Fibroblast of lung (primary cell): ENCODE measurements at regions not wholly inside any gene's neighbourhood (a gene's known extent, or its start where the extent isn't known, plus 50 kb on each side); places are given as distances from the start of the nearest gene placed in this dataset.

ENCODE experiments used
- DNase-seq, 2 donors: peaks; one replicate each; pipeline versions ENCODE4 v3.0.0 to v3.0.0-alpha.2; 2010; ENCODE audit warnings: low read depth in 2 of 2
- H2AFZ ChIP-seq: 2 replicates; pipeline ENCODE4 v1.5.1; 2012; ENCODE audit warnings: low read length, control low read depth, inconsistent platforms
- H3K27ac ChIP-seq: 2 replicates; pipeline ENCODE4 v1.5.1; 2011; ENCODE audit warnings: low read length, control low read depth; ENCODE audit not compliant: insufficient read depth
- H3K27me3 ChIP-seq: 2 replicates; pipeline ENCODE4 v1.5.1; 2011; ENCODE audit warnings: mild to moderate bottlenecking, low read length; ENCODE audit not compliant: control insufficient read depth, insufficient read depth
- H3K36me3 ChIP-seq: 2 replicates; pipeline ENCODE4 v1.5.1; 2011; ENCODE audit warnings: low read length; ENCODE audit not compliant: control insufficient read depth, insufficient read depth
- H3K4me1 ChIP-seq: 2 replicates; pipeline ENCODE4 v1.5.1; 2011; ENCODE audit warnings: low read length; ENCODE audit not compliant: control insufficient read depth, insufficient read depth; ENCODE audit errors: extremely low read depth
- H3K4me2 ChIP-seq: 2 replicates; pipeline ENCODE4 v1.5.1; 2011; ENCODE audit warnings: low read length, control low read depth; ENCODE audit not compliant: insufficient read depth; ENCODE audit errors: extremely low read depth
- H3K4me3 ChIP-seq, 4 experiments: fragments of 200-600 bp in 1 of 4; sonication (generic) in 1 of 4; replicated peaks in 1 of 4; 2 replicates each; pipeline ENCODE4 v1.5.1; 2011 to 2016; ENCODE audit warnings: low read length in 4 of 4, low read depth in 3 of 4, mild to moderate bottlenecking in 3 of 4, control low read depth in 2 of 4, inconsistent platforms in 1 of 4, mixed read lengths in 1 of 4; ENCODE audit not compliant: insufficient read depth in 1 of 4; ENCODE audit errors: control extremely low read depth in 1 of 4
- H3K79me2 ChIP-seq: 2 replicates; pipeline ENCODE4 v1.5.1; 2012; ENCODE audit warnings: mild to moderate bottlenecking, low read length, inconsistent platforms; ENCODE audit not compliant: control insufficient read depth, insufficient read depth
- H3K9ac ChIP-seq: 2 replicates; pipeline ENCODE4 v1.5.1; 2011; ENCODE audit warnings: mild to moderate bottlenecking, low read length, control low read depth; ENCODE audit not compliant: insufficient read depth
- H3K9me3 ChIP-seq: 2 replicates; pipeline ENCODE4 v1.5.1; 2012; ENCODE audit warnings: low read depth, low read length; ENCODE audit not compliant: control insufficient read depth, insufficient read depth
- H4K20me1 ChIP-seq: 2 replicates; pipeline ENCODE4 v1.5.1; 2011; ENCODE audit warnings: low read length; ENCODE audit not compliant: control insufficient read depth, insufficient read depth; ENCODE audit errors: extremely low read depth
- EZH2 ChIP-seq: IDR thresholded peaks from 2 replicates; pipeline ENCODE4 v1.5.1; 2012; ENCODE audit warnings: low read length, control low read depth, mild to moderate bottlenecking; ENCODE audit errors: missing control alignments
- TF ChIP-seq, protein P1 (sequence below), 2 donors: IDR thresholded peaks in 1 of 2; conservative IDR thresholded peaks in 1 of 2; 1 replicate in 1 of 2; 2 replicates in 1 of 2; pipeline ENCODE4 v1.5.1; 2011 to 2012; ENCODE audit warnings: low read length in 2 of 2, control low read depth in 1 of 2, inconsistent platforms in 1 of 2, low read depth in 1 of 2, mild to moderate bottlenecking in 1 of 2

DNA sequence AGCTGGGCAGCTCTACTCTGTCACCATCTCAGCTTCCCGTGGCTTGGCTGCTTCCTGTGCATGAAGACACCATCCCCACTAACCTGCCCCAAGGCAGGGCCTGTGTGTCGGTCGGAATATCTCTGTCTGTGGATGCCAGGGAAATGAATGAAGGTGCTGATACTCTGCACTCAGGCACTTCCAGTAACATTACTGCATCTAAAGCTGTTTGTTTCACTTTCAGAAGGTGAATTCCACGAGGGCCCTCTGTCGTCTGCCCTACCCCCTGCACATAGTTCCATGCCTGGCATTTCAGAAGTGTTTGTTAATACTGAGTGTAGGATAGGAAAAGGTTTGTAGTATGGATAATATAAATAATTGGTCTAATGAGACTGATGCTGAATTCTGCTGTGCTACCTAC is 114.7 kb upstream of the GMDS start:
- TF ChIP-seq, protein P1, sequence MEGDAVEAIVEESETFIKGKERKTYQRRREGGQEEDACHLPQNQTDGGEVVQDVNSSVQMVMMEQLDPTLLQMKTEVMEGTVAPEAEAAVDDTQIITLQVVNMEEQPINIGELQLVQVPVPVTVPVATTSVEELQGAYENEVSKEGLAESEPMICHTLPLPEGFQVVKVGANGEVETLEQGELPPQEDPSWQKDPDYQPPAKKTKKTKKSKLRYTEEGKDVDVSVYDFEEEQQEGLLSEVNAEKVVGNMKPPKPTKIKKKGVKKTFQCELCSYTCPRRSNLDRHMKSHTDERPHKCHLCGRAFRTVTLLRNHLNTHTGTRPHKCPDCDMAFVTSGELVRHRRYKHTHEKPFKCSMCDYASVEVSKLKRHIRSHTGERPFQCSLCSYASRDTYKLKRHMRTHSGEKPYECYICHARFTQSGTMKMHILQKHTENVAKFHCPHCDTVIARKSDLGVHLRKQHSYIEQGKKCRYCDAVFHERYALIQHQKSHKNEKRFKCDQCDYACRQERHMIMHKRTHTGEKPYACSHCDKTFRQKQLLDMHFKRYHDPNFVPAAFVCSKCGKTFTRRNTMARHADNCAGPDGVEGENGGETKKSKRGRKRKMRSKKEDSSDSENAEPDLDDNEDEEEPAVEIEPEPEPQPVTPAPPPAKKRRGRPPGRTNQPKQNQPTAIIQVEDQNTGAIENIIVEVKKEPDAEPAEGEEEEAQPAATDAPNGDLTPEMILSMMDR (conservative IDR thresholded peaks at IDR 0.05 in 1 of 2, IDR thresholded peaks at IDR 0.05 in 1 of 2; ENCODE audit: low read depth in 1 of 2, low read length in 2 of 2) = no peak
- no peak for TF ChIP-seq EZH2

DNA sequence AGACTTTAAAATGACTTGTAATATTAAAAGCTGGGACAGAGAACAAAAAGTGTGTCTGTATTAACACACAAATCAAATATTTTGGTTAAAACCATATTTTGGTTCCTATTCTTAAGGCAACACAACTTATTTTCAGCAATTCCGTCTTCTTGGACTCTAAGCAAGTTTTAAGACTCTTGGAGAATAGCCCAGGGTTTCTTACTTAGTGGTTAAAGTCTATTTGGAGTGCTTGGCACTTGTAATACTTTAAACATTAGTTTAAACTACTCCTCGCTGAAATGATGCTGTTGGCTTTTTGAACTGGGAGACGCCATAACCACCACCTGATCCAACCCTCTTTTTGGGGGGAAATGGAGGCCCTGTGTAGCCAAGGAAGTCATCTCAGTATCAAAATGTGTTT is 109.7 kb upstream of the GMDS start:
- DNase-seq = peak; percentile 34 to 38
- Histone ChIP-seq H3K79me2 (no peaks in the 10 kb centered on the region), H3K4me2 (no peak overlapping the region), H3K9me3 (no peaks in the 10 kb centered on the region), H4K20me1 (no peaks in the 10 kb centered on the region), H3K4me3 (no peak overlapping the region), H2AFZ (no peak overlapping the region), H3K27me3 (no peaks in the 10 kb centered on the region), H3K4me1 (peaks cover 3% of the 10 kb centered on the region), H3K9ac (no peak overlapping the region), H3K27ac (no peak overlapping the region), H3K36me3 (no peaks in the 10 kb centered on the region)
- TF ChIP-seq, protein P1 (conservative IDR thresholded peaks at IDR 0.05 in 1 of 2, IDR thresholded peaks at IDR 0.05 in 1 of 2; ENCODE audit: low read depth in 1 of 2, low read length in 2 of 2) = no peak
- TF ChIP-seq EZH2 = no peak

More for the DNA sequence above, 114.7 kb upstream of the GMDS start:
- H3K4me2 ChIP-seq = no peak overlapping the region
- H3K27ac ChIP-seq = no peak overlapping the region
- H3K4me3 ChIP-seq = no peak overlapping the region
- H3K4me1 ChIP-seq = no peaks in the 10 kb centered on the region
- H3K9me3 ChIP-seq = no peaks in the 10 kb centered on the region
- H2AFZ ChIP-seq = no peak overlapping the region
- no peaks in the 10 kb centered on the region for H3K27me3 ChIP-seq
- no peaks in the 10 kb centered on the region for H3K36me3 ChIP-seq
- no peak overlapping the region for H3K9ac ChIP-seq
- H3K79me2 ChIP-seq = no peaks in the 10 kb centered on the region
- no peaks in the 10 kb centered on the region for H4K20me1 ChIP-seq
- no peak for DNase-seq

DNA sequence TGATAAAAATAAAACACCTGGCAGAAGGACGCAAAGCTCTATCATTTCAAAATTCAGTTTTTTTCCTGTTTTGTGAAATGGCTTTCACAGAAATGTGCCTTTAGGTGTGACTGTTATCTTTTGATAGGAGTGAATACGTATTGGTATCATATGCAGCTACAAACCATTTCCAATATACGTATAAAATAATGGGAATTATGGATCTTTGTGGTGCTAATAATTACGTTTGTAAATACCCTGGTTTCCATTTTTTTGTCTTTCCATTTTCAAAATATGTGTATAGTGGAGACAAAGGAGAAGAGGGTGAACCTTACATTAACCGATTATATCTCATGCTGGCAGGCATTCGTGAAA is 108.7 kb upstream of the GMDS start:
- Histone ChIP-seq H3K36me3 (no peaks in the 10 kb centered on the region), H3K4me2 (no peak overlapping the region)

More for the DNA sequence above, 108.7 kb upstream of the GMDS start:
- Histone ChIP-seq H3K9me3 (no peaks in the 10 kb centered on the region), H3K79me2 (no peaks in the 10 kb centered on the region), H3K27ac (no peak overlapping the region), H3K4me1 (peaks cover 3% of the 10 kb centered on the region), H4K20me1 (no peaks in the 10 kb centered on the region), H2AFZ (no peak overlapping the region), H3K9ac (no peak overlapping the region), H3K27me3 (no peaks in the 10 kb centered on the region), H3K4me3 (no peak overlapping the region)
- DNase-seq = no peak
- TF ChIP-seq EZH2 = no peak
- TF ChIP-seq, protein P1 (conservative IDR thresholded peaks at IDR 0.05 in 1 of 2, IDR thresholded peaks at IDR 0.05 in 1 of 2; ENCODE audit: low read depth in 1 of 2, low read length in 2 of 2) = no peak
